ENCODE measurements at regions not wholly inside any gene's neighbourhood (a gene's known extent, or its start where the extent isn't known, plus 50 kb on each side); places are given as distances from the start of the nearest gene placed in this dataset.

DNA sequence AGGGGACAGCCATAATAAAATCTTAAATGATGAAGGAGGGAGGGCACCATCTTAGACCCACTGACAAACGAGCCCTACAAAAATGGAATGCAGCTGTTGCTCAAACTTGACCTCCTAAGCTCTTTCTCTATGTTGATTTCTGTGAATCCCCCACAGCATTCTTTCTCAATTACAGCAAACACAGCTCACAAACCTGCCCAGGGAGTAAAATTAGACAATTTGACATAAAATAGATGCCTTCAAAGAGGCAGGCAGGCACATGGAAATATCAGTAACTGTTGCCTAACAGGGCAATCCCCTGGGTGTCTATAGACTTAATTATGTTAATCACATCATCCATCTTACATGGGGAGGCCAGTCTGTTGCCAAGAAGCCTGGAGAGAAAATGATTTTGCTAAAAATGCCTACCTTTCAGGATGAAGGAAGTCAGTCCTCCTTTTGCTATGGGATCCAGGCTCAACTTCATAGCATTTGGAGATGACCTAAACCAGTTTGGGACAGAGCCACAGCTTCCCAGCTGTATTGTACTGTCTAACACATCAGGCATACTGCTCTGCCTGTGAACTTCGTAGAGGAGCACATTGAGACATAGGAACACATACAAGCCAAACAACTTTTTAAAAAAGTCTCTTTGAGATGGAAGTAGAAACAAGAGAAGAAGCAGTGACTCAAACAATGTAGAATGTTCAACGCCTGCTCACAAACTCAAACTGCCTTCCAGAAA, 1177.4 kb downstream of the SORCS1 start:
- ATAC-seq, result no peak
- CTCF ChIA-PET, result no interaction called here

DNA sequence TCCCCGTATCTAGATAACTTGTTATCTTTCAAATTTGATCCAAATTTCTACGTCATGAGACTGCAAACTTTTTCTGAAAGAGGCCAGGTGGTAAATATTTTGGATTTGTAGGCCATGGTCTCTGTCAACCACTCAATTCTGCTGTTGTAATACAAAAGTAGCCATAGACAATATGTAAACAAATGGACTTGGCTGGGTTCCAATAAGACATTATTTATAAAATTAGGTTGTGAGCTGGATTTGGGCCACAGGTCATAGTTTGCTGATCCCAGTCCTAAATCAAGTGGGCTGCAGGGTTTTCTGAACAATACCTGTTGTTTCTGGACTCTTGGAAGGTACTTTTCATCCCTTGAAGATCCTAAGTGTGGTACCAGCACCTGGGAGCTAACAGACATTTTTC, 1178.0 kb downstream of the SORCS1 start:
- no peak for TF ChIP-seq SREBF2 (IDR thresholded peaks at IDR 0.05)
- TF ChIP-seq MYC (IDR thresholded peaks at IDR 0.05; ENCODE audit: borderline replicate concordance, low read length), result no peak
- TF ChIP-seq RCOR1 (IDR thresholded peaks at IDR 0.05; ENCODE audit: low read depth, low read length), result no peak
- TF ChIP-seq RARB (CRISPR knock-in tag; IDR thresholded peaks at IDR 0.05), result no peak
- no peak for TF ChIP-seq HOXB5 (CRISPR knock-in tag; IDR thresholded peaks at IDR 0.05)
- TF ChIP-seq CHD4 (IDR thresholded peaks at IDR 0.05; ENCODE audit: borderline replicate concordance), result no peak
- no peak for TF ChIP-seq MAZ (IDR thresholded peaks at IDR 0.05; ENCODE audit: borderline replicate concordance, low read depth, low read length)
- TF ChIP-seq, protein P1, sequence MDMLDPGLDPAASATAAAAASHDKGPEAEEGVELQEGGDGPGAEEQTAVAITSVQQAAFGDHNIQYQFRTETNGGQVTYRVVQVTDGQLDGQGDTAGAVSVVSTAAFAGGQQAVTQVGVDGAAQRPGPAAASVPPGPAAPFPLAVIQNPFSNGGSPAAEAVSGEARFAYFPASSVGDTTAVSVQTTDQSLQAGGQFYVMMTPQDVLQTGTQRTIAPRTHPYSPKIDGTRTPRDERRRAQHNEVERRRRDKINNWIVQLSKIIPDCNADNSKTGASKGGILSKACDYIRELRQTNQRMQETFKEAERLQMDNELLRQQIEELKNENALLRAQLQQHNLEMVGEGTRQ (IDR thresholded peaks at IDR 0.05), result no peak
- no peak for TF ChIP-seq POLR2AphosphoS2 (conservative IDR thresholded peaks at IDR 0.05; ENCODE audit: low read length)
- TF ChIP-seq RNF2 (IDR thresholded peaks at IDR 0.05; ENCODE audit: borderline replicate concordance, low read depth), result no peak
- no peak for TF ChIP-seq HDAC2 (IDR thresholded peaks at IDR 0.05)
- TF ChIP-seq, protein P2, sequence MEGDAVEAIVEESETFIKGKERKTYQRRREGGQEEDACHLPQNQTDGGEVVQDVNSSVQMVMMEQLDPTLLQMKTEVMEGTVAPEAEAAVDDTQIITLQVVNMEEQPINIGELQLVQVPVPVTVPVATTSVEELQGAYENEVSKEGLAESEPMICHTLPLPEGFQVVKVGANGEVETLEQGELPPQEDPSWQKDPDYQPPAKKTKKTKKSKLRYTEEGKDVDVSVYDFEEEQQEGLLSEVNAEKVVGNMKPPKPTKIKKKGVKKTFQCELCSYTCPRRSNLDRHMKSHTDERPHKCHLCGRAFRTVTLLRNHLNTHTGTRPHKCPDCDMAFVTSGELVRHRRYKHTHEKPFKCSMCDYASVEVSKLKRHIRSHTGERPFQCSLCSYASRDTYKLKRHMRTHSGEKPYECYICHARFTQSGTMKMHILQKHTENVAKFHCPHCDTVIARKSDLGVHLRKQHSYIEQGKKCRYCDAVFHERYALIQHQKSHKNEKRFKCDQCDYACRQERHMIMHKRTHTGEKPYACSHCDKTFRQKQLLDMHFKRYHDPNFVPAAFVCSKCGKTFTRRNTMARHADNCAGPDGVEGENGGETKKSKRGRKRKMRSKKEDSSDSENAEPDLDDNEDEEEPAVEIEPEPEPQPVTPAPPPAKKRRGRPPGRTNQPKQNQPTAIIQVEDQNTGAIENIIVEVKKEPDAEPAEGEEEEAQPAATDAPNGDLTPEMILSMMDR (IDR thresholded peaks at IDR 0.05), result no peak
- TF ChIP-seq ZNF302 (CRISPR knock-in tag; IDR thresholded peaks at IDR 0.05), result no peak
- TF ChIP-seq, protein P3, sequence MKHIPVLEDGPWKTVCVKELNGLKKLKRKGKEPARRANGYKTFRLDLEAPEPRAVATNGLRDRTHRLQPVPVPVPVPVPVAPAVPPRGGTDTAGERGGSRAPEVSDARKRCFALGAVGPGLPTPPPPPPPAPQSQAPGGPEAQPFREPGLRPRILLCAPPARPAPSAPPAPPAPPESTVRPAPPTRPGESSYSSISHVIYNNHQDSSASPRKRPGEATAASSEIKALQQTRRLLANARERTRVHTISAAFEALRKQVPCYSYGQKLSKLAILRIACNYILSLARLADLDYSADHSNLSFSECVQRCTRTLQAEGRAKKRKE (CRISPR knock-in tag; IDR thresholded peaks at IDR 0.05; ENCODE audit: low read depth), result no peak
- WGBS (ENCODE audit: missing lambda C conversion rate), result 0% methylated on average over 2 of the region's 2 CpGs
- no peaks in the 10 kb centered on the region for H3K4me1 ChIP-seq
- no peak overlapping the region for H3K4me3 ChIP-seq
- DNase-seq (ENCODE audit: low read depth in 1 of 2, low spot score in 1 of 2) (no peak), FAIRE-seq (no peak), ATAC-seq (no peak)
- no peak overlapping the region for H3K27ac ChIP-seq
- ChIA-PET CTCF (no interaction called here), POLR2A (no interaction called here)
- no peak overlapping the region for H3K4me2 ChIP-seq
- no peaks in the 10 kb centered on the region for H3K9me3 ChIP-seq

More for the DNA sequence above, 1177.4 kb downstream of the SORCS1 start:
- no peaks in the 10 kb centered on the region for H3K4me1 ChIP-seq
- H3K9me3 ChIP-seq, result no peaks in the 10 kb centered on the region
- H3K4me3 ChIP-seq, result no peak overlapping the region
- POLR2A ChIA-PET, result no interaction called here
- TF ChIP-seq SMC3 (IDR thresholded peaks at IDR 0.05), result no peak
- TF ChIP-seq, protein P4, sequence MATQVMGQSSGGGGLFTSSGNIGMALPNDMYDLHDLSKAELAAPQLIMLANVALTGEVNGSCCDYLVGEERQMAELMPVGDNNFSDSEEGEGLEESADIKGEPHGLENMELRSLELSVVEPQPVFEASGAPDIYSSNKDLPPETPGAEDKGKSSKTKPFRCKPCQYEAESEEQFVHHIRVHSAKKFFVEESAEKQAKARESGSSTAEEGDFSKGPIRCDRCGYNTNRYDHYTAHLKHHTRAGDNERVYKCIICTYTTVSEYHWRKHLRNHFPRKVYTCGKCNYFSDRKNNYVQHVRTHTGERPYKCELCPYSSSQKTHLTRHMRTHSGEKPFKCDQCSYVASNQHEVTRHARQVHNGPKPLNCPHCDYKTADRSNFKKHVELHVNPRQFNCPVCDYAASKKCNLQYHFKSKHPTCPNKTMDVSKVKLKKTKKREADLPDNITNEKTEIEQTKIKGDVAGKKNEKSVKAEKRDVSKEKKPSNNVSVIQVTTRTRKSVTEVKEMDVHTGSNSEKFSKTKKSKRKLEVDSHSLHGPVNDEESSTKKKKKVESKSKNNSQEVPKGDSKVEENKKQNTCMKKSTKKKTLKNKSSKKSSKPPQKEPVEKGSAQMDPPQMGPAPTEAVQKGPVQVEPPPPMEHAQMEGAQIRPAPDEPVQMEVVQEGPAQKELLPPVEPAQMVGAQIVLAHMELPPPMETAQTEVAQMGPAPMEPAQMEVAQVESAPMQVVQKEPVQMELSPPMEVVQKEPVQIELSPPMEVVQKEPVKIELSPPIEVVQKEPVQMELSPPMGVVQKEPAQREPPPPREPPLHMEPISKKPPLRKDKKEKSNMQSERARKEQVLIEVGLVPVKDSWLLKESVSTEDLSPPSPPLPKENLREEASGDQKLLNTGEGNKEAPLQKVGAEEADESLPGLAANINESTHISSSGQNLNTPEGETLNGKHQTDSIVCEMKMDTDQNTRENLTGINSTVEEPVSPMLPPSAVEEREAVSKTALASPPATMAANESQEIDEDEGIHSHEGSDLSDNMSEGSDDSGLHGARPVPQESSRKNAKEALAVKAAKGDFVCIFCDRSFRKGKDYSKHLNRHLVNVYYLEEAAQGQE (IDR thresholded peaks at IDR 0.05), result no peak
- no peak for TF ChIP-seq RARB (CRISPR knock-in tag; IDR thresholded peaks at IDR 0.05)
- TF ChIP-seq CEBPB (IDR thresholded peaks at IDR 0.05), result no peak
- no peak for TF ChIP-seq MYC (IDR thresholded peaks at IDR 0.05; ENCODE audit: borderline replicate concordance, low read length)
- TF ChIP-seq, protein P2 (IDR thresholded peaks at IDR 0.05), result no peak
- no peak for TF ChIP-seq ZSCAN20 (CRISPR knock-in tag; IDR thresholded peaks at IDR 0.05)
- TF ChIP-seq RCOR1 (IDR thresholded peaks at IDR 0.05; ENCODE audit: low read depth, low read length), result no peak
- TF ChIP-seq HEYL (CRISPR knock-in tag; IDR thresholded peaks at IDR 0.05), result no peak
- TF ChIP-seq JUN (IDR thresholded peaks at IDR 0.05), result no peak
- no peak for TF ChIP-seq ZNF302 (CRISPR knock-in tag; IDR thresholded peaks at IDR 0.05)
- TF ChIP-seq, protein P5, sequence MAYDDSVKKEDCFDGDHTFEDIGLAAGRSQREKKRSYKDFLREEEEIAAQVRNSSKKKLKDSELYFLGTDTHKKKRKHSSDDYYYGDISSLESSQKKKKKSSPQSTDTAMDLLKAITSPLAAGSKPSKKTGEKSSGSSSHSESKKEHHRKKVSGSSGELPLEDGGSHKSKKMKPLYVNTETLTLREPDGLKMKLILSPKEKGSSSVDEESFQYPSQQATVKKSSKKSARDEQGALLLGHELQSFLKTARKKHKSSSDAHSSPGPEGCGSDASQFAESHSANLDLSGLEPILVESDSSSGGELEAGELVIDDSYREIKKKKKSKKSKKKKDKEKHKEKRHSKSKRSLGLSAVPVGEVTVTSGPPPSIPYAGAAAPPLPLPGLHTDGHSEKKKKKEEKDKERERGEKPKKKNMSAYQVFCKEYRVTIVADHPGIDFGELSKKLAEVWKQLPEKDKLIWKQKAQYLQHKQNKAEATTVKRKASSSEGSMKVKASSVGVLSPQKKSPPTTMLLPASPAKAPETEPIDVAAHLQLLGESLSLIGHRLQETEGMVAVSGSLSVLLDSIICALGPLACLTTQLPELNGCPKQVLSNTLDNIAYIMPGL (CRISPR knock-in tag; IDR thresholded peaks at IDR 0.05; ENCODE audit: borderline replicate concordance), result no peak
- no peak for TF ChIP-seq JUNB (IDR thresholded peaks at IDR 0.05)
- no peak for TF ChIP-seq KDM5A (IDR thresholded peaks at IDR 0.05)
- no peak for TF ChIP-seq HOXB5 (CRISPR knock-in tag; IDR thresholded peaks at IDR 0.05)
- TF ChIP-seq ZC3H11A (IDR thresholded peaks at IDR 0.05), result no peak
- no peak for DNase-seq (ENCODE audit: low read depth in 1 of 2, low spot score in 1 of 2)
- no peak overlapping the region for H3K4me2 ChIP-seq
- WGBS (ENCODE audit: missing lambda C conversion rate), result under 1% methylated on average over 3 of the region's 3 CpGs
- no peak for FAIRE-seq
- no peak overlapping the region for H3K27ac ChIP-seq
